HCT116 (cell line): ENCODE measurements at regions not wholly inside any gene's neighbourhood (a gene's known extent, or its start where the extent isn't known, plus 50 kb on each side); places are given as distances from the start of the nearest gene placed in this dataset.

ENCODE experiments used
- ATAC-seq: fragments of 200-7000 bp; cut with Tn5 transposase; 2 replicates; pipeline ENCODE4 v1.9.1; 2020; ENCODE audit warnings: mild to moderate bottlenecking, moderate library complexity
- BruUV-seq: library from RNA; stranded (reverse); fragments of 400-500 nt; replicated peaks from 2 replicates; lab custom pipeline; 2021; lab: Mats Ljungman, UMichigan
- CTCF ChIA-PET: fragments of 300-600 bp; sonication (Branson Sonifier 250); formaldehyde crosslinking; loops from one replicate; lab custom pipeline; 2021; ENCODE audit warnings: antibody characterized with exemption; lab: Charles Lee
- POLR2A ChIA-PET: fragments of 300-600, 350-600 bp; sonication (Branson Sonifier 250); formaldehyde crosslinking; loops from one replicate; lab custom pipeline; 2021; ENCODE audit warnings: antibody characterized with exemption; lab: Charles Lee
- RAD21 ChIA-PET, 2 experiments: fragments of 300-600 bp; sonication (Branson Sonifier 250); formaldehyde crosslinking; loops; one replicate each; lab custom pipeline; 2023; ENCODE audit warnings: low total read pairs in 2 of 2; ENCODE audit not compliant: uncharacterized antibody in 2 of 2, unreplicated experiment in 2 of 2, low non-redundant PET in 1 of 2; lab: Charles Lee
- DNase-seq: peaks from one replicate; pipeline ENCODE4 v3.0.0-alpha.2; 2010; ENCODE audit warnings: low read depth, low spot score
- H2AFZ ChIP-seq: fragments of 200-600 bp; shearing (Covaris generic), sonication (generic); 2 replicates; pipeline ENCODE4 v1.6.1; 2017; ENCODE audit warnings: low read depth, mixed run types, mixed read lengths, antibody characterized with exemption, low read length; ENCODE audit not compliant: poor library complexity, severe bottlenecking
- H3K27ac ChIP-seq: 2 replicates; pipeline ENCODE4 v1.5.1; 2012; ENCODE audit warnings: low read depth, low read length
- H3K27me3 ChIP-seq: fragments of 200-600 bp; sonication (generic); 2 replicates; pipeline ENCODE4 v1.6.1; 2016; ENCODE audit warnings: mixed run types, low read length, mixed read lengths; ENCODE audit not compliant: insufficient read depth
- H3K36me3 ChIP-seq, 2 experiments: fragments of 200-500 bp in 1 of 2; fragments of 200-600 bp in 1 of 2; sonication (Bioruptor generic) in 1 of 2; sonication (generic) in 1 of 2; 2 replicates each; pipeline versions ENCODE4 v1.5.1 to v1.6.1; 2014 to 2016; ENCODE audit warnings: low read length in 2 of 2, inconsistent platforms in 1 of 2, mixed read lengths in 1 of 2, mixed run types in 1 of 2; ENCODE audit not compliant: insufficient read depth in 2 of 2, control insufficient read depth in 1 of 2
- H3K4me1 ChIP-seq, 2 experiments: fragments of 200-600 bp in 1 of 2; sonication (generic) in 1 of 2; 2 replicates each; pipeline versions ENCODE4 v1.5.1 to v1.6.1; 2012 to 2017; ENCODE audit warnings: low read length in 2 of 2, inconsistent platforms in 1 of 2, mild to moderate bottlenecking in 1 of 2, mixed read lengths in 1 of 2, mixed run types in 1 of 2, moderate library complexity in 1 of 2; ENCODE audit not compliant: insufficient read depth in 2 of 2, control insufficient read depth in 1 of 2
- H3K4me2 ChIP-seq: fragments of 200-600 bp; sonication (generic); 2 replicates; pipeline ENCODE4 v1.6.1; 2017; ENCODE audit warnings: mixed run types, low read length, mixed read lengths
- H3K4me3 ChIP-seq, 2 experiments: fragments of 200-600 bp in 1 of 2; sonication (generic) in 1 of 2; replicated peaks in 1 of 2; 2 replicates each; pipeline ENCODE4 v1.5.1; 2011 to 2016; ENCODE audit warnings: low read length in 2 of 2, control low read depth in 1 of 2, low read depth in 1 of 2, mild to moderate bottlenecking in 1 of 2, mixed read lengths in 1 of 2, mixed run types in 1 of 2
- H3K79me2 ChIP-seq: fragments of 200-600 bp; sonication (generic); 2 replicates; pipeline ENCODE4 v1.6.1; 2017; ENCODE audit warnings: mild to moderate bottlenecking, mixed run types, low read length, moderate library complexity, mixed read lengths; ENCODE audit not compliant: insufficient read depth
- H3K9ac ChIP-seq: fragments of 200-600 bp; sonication (generic); 2 replicates; pipeline ENCODE4 v1.6.1; 2016; ENCODE audit warnings: low read length, mixed read lengths
- H3K9me2 ChIP-seq: fragments of 200-600 bp; sonication (generic), shearing (Covaris generic); 2 replicates; pipeline ENCODE4 v1.6.1; 2017; ENCODE audit warnings: mixed run types, mild to moderate bottlenecking, moderate library complexity; ENCODE audit not compliant: insufficient read depth
- H3K9me3 ChIP-seq, 2 experiments: fragments of 200-500 bp in 1 of 2; fragments of 200-600 bp in 1 of 2; sonication (Bioruptor generic) in 1 of 2; sonication (generic) in 1 of 2; 2 replicates each; pipeline ENCODE4 v1.6.1; 2014 to 2017; ENCODE audit warnings: low read length in 2 of 2, mixed read lengths in 2 of 2, inconsistent platforms in 1 of 2, low read depth in 1 of 2, mild to moderate bottlenecking in 1 of 2, mixed run types in 1 of 2, moderate library complexity in 1 of 2; ENCODE audit not compliant: control insufficient read depth in 1 of 2, insufficient read depth in 1 of 2
- H4K20me1 ChIP-seq: fragments of 200-600 bp; sonication (generic), shearing (Covaris generic); 2 replicates; pipeline ENCODE4 v1.6.1; 2017; ENCODE audit warnings: mixed run types, mild to moderate bottlenecking, moderate library complexity; ENCODE audit not compliant: insufficient read depth
- CBX3 ChIP-seq: IDR thresholded peaks from 2 replicates; pipeline ENCODE4 v1.6.1; 2012; ENCODE audit warnings: low read depth
- CTCF ChIP-seq, 3 experiments: fragments of 200-600 bp in 1 of 3; sonication (generic) in 1 of 3; IDR thresholded peaks in 2 of 3; conservative IDR thresholded peaks in 1 of 3; 2 replicates each; pipeline ENCODE4 v1.5.1; 2012 to 2017; ENCODE audit warnings: low read depth in 2 of 3, low read length in 2 of 3, antibody characterized with exemption in 1 of 3, borderline replicate concordance in 1 of 3, control low read depth in 1 of 3, mild to moderate bottlenecking in 1 of 3, mixed read lengths in 1 of 3, mixed run types in 1 of 3, moderate library complexity in 1 of 3; ENCODE audit not compliant: insufficient read depth in 1 of 3
- ELF1 ChIP-seq: IDR thresholded peaks from 2 replicates; pipeline ENCODE4 v1.6.1; 2012; ENCODE audit warnings: low read depth, borderline replicate concordance
- EZH2 ChIP-seq: fragments of 200-600 bp; sonication (generic); IDR thresholded peaks from 2 replicates; pipeline ENCODE4 v1.6.1; 2017; ENCODE audit warnings: antibody characterized with exemption, mixed run types
- FOSL1 ChIP-seq: IDR thresholded peaks from 2 replicates; pipeline ENCODE4 v1.6.1; 2012; ENCODE audit warnings: low read depth
- MAX ChIP-seq: IDR thresholded peaks from 2 replicates; pipeline ENCODE4 v1.6.1; 2012
- POLR2AphosphoS5 ChIP-seq: IDR thresholded peaks from 2 replicates; pipeline ENCODE4 v1.6.1; 2011; ENCODE audit warnings: mild to moderate bottlenecking, low read depth, low read length, moderate library complexity
- REST ChIP-seq: IDR thresholded peaks from 2 replicates; pipeline ENCODE4 v1.6.1; 2012; ENCODE audit warnings: low read depth
- SIN3A ChIP-seq: IDR thresholded peaks from 2 replicates; pipeline ENCODE4 v1.6.1; 2012; ENCODE audit warnings: low read depth
- TCF7L2 ChIP-seq: IDR thresholded peaks from 2 replicates; pipeline ENCODE4 v1.7.0; 2011; ENCODE audit warnings: borderline replicate concordance, inconsistent platforms; ENCODE audit not compliant: insufficient read depth, insufficient read length; ENCODE audit errors: extremely low read depth
- ZBTB33 ChIP-seq: IDR thresholded peaks from 2 replicates; pipeline ENCODE4 v1.6.1; 2011; ENCODE audit warnings: mild to moderate bottlenecking, low read length, moderate library complexity; ENCODE audit not compliant: insufficient replicate concordance; ENCODE audit errors: extremely low read depth
- intact Hi-C: fragments of 100-400 bp; cut with micrococcal nuclease; formaldehyde crosslinking; loops from 2 replicates; pipeline ENCODE4 v1.10.0; 2022

DNA sequence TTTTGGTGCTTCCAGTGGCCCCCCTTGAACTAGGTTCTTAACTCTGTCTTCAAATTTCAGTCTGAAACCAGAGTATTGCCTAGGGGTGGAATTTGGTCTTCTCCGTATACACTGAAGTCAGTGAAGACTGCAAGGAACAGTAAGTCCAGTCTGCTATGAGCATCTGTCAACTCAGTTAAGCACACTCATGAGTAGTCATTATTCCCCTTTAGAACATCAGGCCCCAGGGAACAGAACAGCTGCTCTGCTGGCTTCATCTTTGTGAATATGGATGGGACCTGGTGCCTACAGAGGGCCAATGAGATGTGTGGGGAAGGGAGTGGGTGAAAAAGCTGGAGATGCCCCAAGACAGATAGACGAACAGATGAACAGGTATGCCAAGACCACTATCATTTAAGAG lies 85.2 kb upstream of the PRR23C start:
- Histone ChIP-seq H3K4me2 (no peak overlapping the region), H3K27ac (no peak overlapping the region), H3K9me2 (no peaks in the 10 kb centered on the region), H3K4me1 (no peaks in the 10 kb centered on the region; a peak in 1 of 4 replicates), H3K9ac (no peak overlapping the region), H3K36me3 (no peaks in the 10 kb centered on the region), H3K79me2 (no peaks in the 10 kb centered on the region), H3K4me3 (no peak overlapping the region), H3K27me3 (no peaks in the 10 kb centered on the region), H2AFZ (no peak overlapping the region), H4K20me1 (no peaks in the 10 kb centered on the region), H3K9me3 (no peaks in the 10 kb centered on the region)
- intact Hi-C loops: no loop called here
- ATAC-seq: no peak
- ChIA-PET CTCF (no interaction called here), POLR2A (no interaction called here), RAD21 (no interaction called here)
- no peak for TF ChIP-seq MAX
- no peak for TF ChIP-seq FOSL1
- TF ChIP-seq ZBTB33: no peak
- no peak for TF ChIP-seq POLR2AphosphoS5
- no peak for TF ChIP-seq CBX3
- no peak for TF ChIP-seq SIN3A
- TF ChIP-seq TCF7L2: no peak
- TF ChIP-seq EZH2: no peak
- TF ChIP-seq REST: no peak
- no peak for TF ChIP-seq ELF1
- TF ChIP-seq CTCF (IDR thresholded peaks at IDR 0.05 in 2 of 3, conservative IDR thresholded peaks at IDR 0.05 in 1 of 3; ENCODE audit: borderline replicate concordance in 1 of 3, insufficient read depth in 1 of 3, low read depth in 2 of 3, low read length in 2 of 3): no peak
- DNase-seq: no peak
- no TSS peak for BruUV-seq
